Liver (tissue), 8 donors: ENCODE measurements at regions not wholly inside any gene's neighbourhood (a gene's known extent, or its start where the extent isn't known, plus 50 kb on each side); places are given as distances from the start of the nearest gene placed in this dataset.

Source experiments
- DNase-seq: peaks from one replicate; pipeline ENCODE4 v3.0.0-alpha.2; 2017; ENCODE audit warnings: low spot score
- H3K27ac ChIP-seq, 2 donors: one replicate each; pipeline ENCODE4 v1.7.0; 2013; ENCODE audit warnings: inconsistent platforms in 2 of 2, low read length in 2 of 2, control low read depth in 1 of 2, low read depth in 1 of 2, mild to moderate bottlenecking in 1 of 2
- H3K27me3 ChIP-seq, 4 donors: one replicate each; pipeline versions ENCODE4 v1.6.1 to v1.7.0; 2013; ENCODE audit warnings: low read length in 3 of 4, inconsistent platforms in 1 of 4, mild to moderate bottlenecking in 1 of 4, moderate library complexity in 1 of 4; ENCODE audit not compliant: control insufficient read depth in 4 of 4, insufficient read depth in 4 of 4
- H3K36me3 ChIP-seq, 4 donors: one replicate each; pipeline versions ENCODE4 v1.6.1 to v1.7.0; 2013; ENCODE audit warnings: low read length in 3 of 4, mild to moderate bottlenecking in 3 of 4, low read depth in 1 of 4, moderate library complexity in 1 of 4; ENCODE audit not compliant: control insufficient read depth in 4 of 4, insufficient read depth in 3 of 4
- H3K4me1 ChIP-seq, 4 donors: one replicate each; pipeline versions ENCODE4 v1.6.1 to v1.7.0; 2013; ENCODE audit warnings: low read length in 3 of 4, mild to moderate bottlenecking in 3 of 4, moderate library complexity in 1 of 4; ENCODE audit not compliant: control insufficient read depth in 4 of 4, insufficient read depth in 4 of 4
- H3K4me3 ChIP-seq, 3 donors: one replicate each; pipeline versions ENCODE4 v1.6.1 to v1.7.0; 2013; ENCODE audit warnings: low read length in 3 of 3, control low read depth in 1 of 3, low read depth in 1 of 3, mild to moderate bottlenecking in 1 of 3
- H3K9ac ChIP-seq, 2 donors: one replicate each; pipeline ENCODE4 v1.7.0; 2013; ENCODE audit warnings: low read length in 2 of 2, mild to moderate bottlenecking in 2 of 2, moderate library complexity in 2 of 2, control low read depth in 1 of 2, low read depth in 1 of 2
- H3K9me3 ChIP-seq, 4 donors: one replicate each; pipeline versions ENCODE4 v1.6.1 to v1.7.0; 2013; ENCODE audit warnings: low read length in 3 of 4; ENCODE audit not compliant: control insufficient read depth in 4 of 4
- ATF3 ChIP-seq: IDR thresholded peaks from 2 replicates; pipeline ENCODE4 v1.6.1; 2016; ENCODE audit warnings: antibody characterized with exemption
- CTCF ChIP-seq: fragments of 150-350 bp; IDR thresholded peaks from 2 replicates; pipeline ENCODE4 v1.5.1; 2017; ENCODE audit warnings: improper control_type of control experiment, low read depth, low read length; ENCODE audit not compliant: missing input control
- EGR1 ChIP-seq, 2 donors: IDR thresholded peaks; 2 replicates each; pipeline ENCODE4 v1.6.1; 2016 to 2018; ENCODE audit warnings: antibody characterized with exemption in 2 of 2, low read depth in 2 of 2
- FOXA1 ChIP-seq: IDR thresholded peaks from 2 replicates; pipeline ENCODE4 v1.6.1; 2016; ENCODE audit warnings: antibody characterized with exemption
- FOXA2 ChIP-seq: IDR thresholded peaks from 2 replicates; pipeline ENCODE4 v1.6.1; 2016; ENCODE audit warnings: antibody characterized with exemption
- GABPA ChIP-seq, 2 donors: IDR thresholded peaks in 1 of 2; conservative IDR thresholded peaks in 1 of 2; 2 replicates each; pipeline ENCODE4 v1.6.1; 2016; ENCODE audit warnings: antibody characterized with exemption in 2 of 2, mild to moderate bottlenecking in 1 of 2, moderate library complexity in 1 of 2
- HNF4G ChIP-seq: IDR thresholded peaks from 2 replicates; pipeline ENCODE4 v1.6.1; 2016; ENCODE audit warnings: antibody characterized with exemption
- JUND ChIP-seq, 2 donors: IDR thresholded peaks; 2 replicates each; pipeline ENCODE4 v1.6.1; 2016; ENCODE audit warnings: antibody characterized with exemption in 2 of 2
- MAX ChIP-seq: IDR thresholded peaks from 2 replicates; pipeline ENCODE4 v1.6.1; 2016; ENCODE audit warnings: antibody characterized with exemption
- REST ChIP-seq: IDR thresholded peaks from 2 replicates; pipeline ENCODE4 v1.6.1; 2016; ENCODE audit warnings: antibody characterized with exemption, mild to moderate bottlenecking
- RXRA ChIP-seq, 2 donors: IDR thresholded peaks; 2 replicates each; pipeline ENCODE4 v1.6.1; 2017 to 2018; ENCODE audit warnings: antibody characterized with exemption in 2 of 2, mild to moderate bottlenecking in 1 of 2
- TAF1 ChIP-seq: conservative IDR thresholded peaks from 2 replicates; pipeline ENCODE4 v1.6.1; 2016; ENCODE audit warnings: antibody characterized with exemption, mild to moderate bottlenecking
- YY1 ChIP-seq: IDR thresholded peaks from 2 replicates; pipeline ENCODE4 v1.6.1; 2016; ENCODE audit warnings: antibody characterized with exemption, mild to moderate bottlenecking
- ZBTB33 ChIP-seq: IDR thresholded peaks from 2 replicates; pipeline ENCODE4 v1.6.1; 2016; ENCODE audit warnings: antibody characterized with exemption
- WGBS: extraction: QIAGEN DNeasy Blood & Tissue Kit; methylation state at CpG from one replicate; pipeline ENCODE4 v1.1.7; 2013; 5-methylcytosine and 5-hydroxymethylcytosine counted together
- donor health status: healthy.
- donor health status: healthy.
- donor health status: healthy.
- donor health status: healthy.
- donor health status: healthy.

GRCh38 chr15:85869124-85869523 is 74.4 kb upstream of the KLHL25 start:
- Histone ChIP-seq H3K4me1 (no peaks in the 10 kb centered on the region), H3K27me3 (no peaks in the 10 kb centered on the region), H3K4me3 (no peak overlapping the region), H3K9me3 (no peaks in the 10 kb centered on the region), H3K27ac (no peak overlapping the region), H3K36me3 (no peaks in the 10 kb centered on the region), H3K9ac (no peak overlapping the region)
- no peak for DNase-seq
- TF ChIP-seq REST (no peak), MAX (no peak), ATF3 (no peak), GABPA (IDR thresholded peaks at IDR 0.05 in 1 of 2, conservative IDR thresholded peaks at IDR 0.05 in 1 of 2) (no peak), EGR1 (IDR thresholded peaks at IDR 0.05; ENCODE audit: low read depth in 2 of 2) (no peak), FOXA1 (no peak), TAF1 (no peak), HNF4G (no peak), JUND (IDR thresholded peaks at IDR 0.05) (no peak), ZBTB33 (no peak), CTCF (no peak)
- 83% methylated on average over 4 of the region's 4 CpGs for WGBS

- H3K27ac ChIP-seq: no peak overlapping the region
- H3K9me3 ChIP-seq: no peaks in the 10 kb centered on the region
- H3K9ac ChIP-seq: no peak overlapping the region
- H3K4me1 ChIP-seq: no peaks in the 10 kb centered on the region
- WGBS: 53% methylated on average over 10 of the region's 10 CpGs
- TF ChIP-seq GABPA (IDR thresholded peaks at IDR 0.05 in 1 of 2, conservative IDR thresholded peaks at IDR 0.05 in 1 of 2) (no peak), FOXA1 (no peak), RXRA (IDR thresholded peaks at IDR 0.05) (no peak), FOXA2 (no peak), HNF4G (no peak), ZBTB33 (no peak), ATF3 (no peak), EGR1 (IDR thresholded peaks at IDR 0.05; ENCODE audit: low read depth in 2 of 2) (no peak), MAX (no peak), REST (no peak), YY1 (no peak)
- DNase-seq: no peak
- H3K4me3 ChIP-seq: no peak overlapping the region
- no peaks in the 10 kb centered on the region for H3K36me3 ChIP-seq
- H3K27me3 ChIP-seq: no peaks in the 10 kb centered on the region
These were observed 75.7 kb upstream of the KLHL25 start for GRCh38 chr15:85870216-85871014.
